ENCODE measurements at regions not wholly inside any gene's neighbourhood (a gene's known extent, or its start where the extent isn't known, plus 50 kb on each side); places are given as distances from the start of the nearest gene placed in this dataset.
"Not testable (repeated sequence)": the region's sequence is repeated elsewhere in the genome, so short reads cannot be mapped to it uniquely, and the experiment has no call there.

- DNase-seq: no peak
These were observed 252.1 kb upstream of the CCNG1 start for GRCh38 chr5:163185315-163185714.

GRCh38 chr5:163189023-163189553 is 248.3 kb upstream of the CCNG1 start:
- DNase-seq: no peak

GRCh38 chr5:163190283-163190682 is 247.1 kb upstream of the CCNG1 start:
- no peak for DNase-seq

GRCh38 chr5:163190784-163191183 is 246.6 kb upstream of the CCNG1 start:
- no peak for DNase-seq

GRCh38 chr5:163193886-163194285 is 243.5 kb upstream of the CCNG1 start:
- no peak for DNase-seq

- no peak for DNase-seq
These were observed 231.8 kb upstream of the CCNG1 start for GRCh38 chr5:163205645-163206044.

GRCh38 chr5:163221581-163221980 is 215.8 kb upstream of the CCNG1 start:
- no peak for DNase-seq

- DNase-seq: no peak
These were observed 214.4 kb upstream of the CCNG1 start for GRCh38 chr5:163222982-163223381.

GRCh38 chr5:163244445-163244987 is 192.9 kb upstream of the CCNG1 start:
- no peak for DNase-seq

- DNase-seq: no peak
These were observed 191.8 kb upstream of the CCNG1 start for GRCh38 chr5:163245584-163245983.

GRCh38 chr5:163248333-163248732 is 189.1 kb upstream of the CCNG1 start:
- DNase-seq: no peak

GRCh38 chr5:163248871-163249270 is 188.5 kb upstream of the CCNG1 start:
- DNase-seq: no peak

- DNase-seq: no peak
These were observed 184.4 kb upstream of the CCNG1 start for GRCh38 chr5:163252950-163253349.

GRCh38 chr5:163259495-163259894 is 177.9 kb upstream of the CCNG1 start:
- DNase-seq: no peak

GRCh38 chr5:163260471-163260870 is 176.9 kb upstream of the CCNG1 start:
- no peak for DNase-seq

- DNase-seq: no peak
These were observed 176.4 kb upstream of the CCNG1 start for GRCh38 chr5:163260961-163261360.

- DNase-seq: no peak
These were observed 175.6 kb upstream of the CCNG1 start for GRCh38 chr5:163261647-163262269.

GRCh38 chr5:163266249-163266648 is 171.1 kb upstream of the CCNG1 start:
- not testable (repeated sequence) for DNase-seq

- no peak for DNase-seq
These were observed 167.8 kb upstream of the CCNG1 start for GRCh38 chr5:163269624-163270023.

- no peak for DNase-seq
These were observed 160.9 kb upstream of the CCNG1 start for GRCh38 chr5:163276466-163276865.

GRCh38 chr5:163280897-163281296 is 156.5 kb upstream of the CCNG1 start:
- DNase-seq: not testable (repeated sequence)

GRCh38 chr5:163281512-163281911 is 155.9 kb upstream of the CCNG1 start:
- DNase-seq: no peak

GRCh38 chr5:163293836-163294235 is 143.6 kb upstream of the CCNG1 start:
- DNase-seq: no peak

GRCh38 chr5:163303718-163304117 is 133.7 kb upstream of the CCNG1 start:
- no peak for DNase-seq

- DNase-seq: no peak
These were observed 131.7 kb upstream of the CCNG1 start for GRCh38 chr5:163305655-163306054.

Data from NCI-H510A treated with DMSO at 0.1 percent for 48 hours (cell line).